AG08395 (cell line): ENCODE measurements at regions not wholly inside any gene's neighbourhood (a gene's known extent, or its start where the extent isn't known, plus 50 kb on each side); places are given as distances from the start of the nearest gene placed in this dataset.

Experiments
- DNase-seq: peaks from one replicate; pipeline ENCODE4 v3.0.0; 2012; ENCODE audit warnings: mixed read lengths, low spot score

DNA sequence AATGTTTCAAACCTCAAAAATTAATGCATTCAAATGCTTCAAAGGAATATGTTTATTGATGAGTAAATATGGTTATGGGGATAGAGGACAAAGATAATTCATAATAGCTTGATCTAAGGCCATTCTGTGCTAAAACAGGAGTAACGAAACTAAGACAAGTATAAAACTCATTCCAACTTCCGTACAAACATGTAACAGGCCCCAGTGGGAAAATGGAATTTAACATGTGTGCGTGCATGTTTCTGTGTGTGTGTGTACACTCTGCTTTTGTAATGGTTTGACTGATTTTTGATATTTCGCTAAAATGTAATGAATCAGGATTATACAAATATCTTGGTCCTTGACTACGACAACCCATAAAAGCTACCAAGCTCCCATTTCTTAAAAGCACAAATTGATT is 91.0 kb downstream of the KLF12 start:
- no peak for DNase-seq

DNA sequence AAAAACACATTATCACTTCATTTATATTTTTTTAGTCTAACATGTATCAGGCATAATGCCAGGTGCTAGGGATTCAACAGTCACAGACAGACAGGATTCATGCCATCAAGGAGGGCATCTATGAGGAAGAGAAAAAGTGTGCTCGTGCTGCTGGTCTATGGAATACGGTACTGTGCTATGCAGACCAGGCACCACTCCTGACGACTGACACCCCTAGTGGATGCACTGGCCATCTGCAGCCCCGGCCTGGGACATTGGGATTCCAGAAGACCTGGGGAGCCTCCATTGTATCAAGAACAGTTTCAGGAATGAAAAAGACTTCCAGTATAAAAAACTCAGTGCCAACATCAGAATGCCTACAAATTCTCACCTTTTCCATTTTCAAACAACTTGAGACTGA is 94.0 kb downstream of the KLF12 start:
- DNase-seq: no peak

DNA sequence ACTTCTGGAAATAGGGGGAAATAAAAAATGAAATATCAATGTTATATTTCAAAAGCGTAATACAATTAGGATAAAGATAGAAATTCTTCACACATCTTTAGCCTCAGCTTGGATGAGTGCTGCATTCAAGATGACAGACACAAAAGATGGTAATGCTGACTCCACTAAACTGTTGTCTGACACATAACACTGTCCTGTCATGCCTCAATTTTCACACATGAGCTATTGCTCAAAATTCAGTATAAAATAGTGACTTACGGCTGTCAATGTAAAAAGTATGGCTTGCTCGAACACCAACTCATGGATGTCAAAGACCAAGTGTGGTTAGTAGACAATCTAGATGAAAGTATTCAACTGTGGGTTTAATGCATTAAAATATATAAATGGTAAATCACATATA is 94.5 kb downstream of the KLF12 start:
- DNase-seq: no peak

DNA sequence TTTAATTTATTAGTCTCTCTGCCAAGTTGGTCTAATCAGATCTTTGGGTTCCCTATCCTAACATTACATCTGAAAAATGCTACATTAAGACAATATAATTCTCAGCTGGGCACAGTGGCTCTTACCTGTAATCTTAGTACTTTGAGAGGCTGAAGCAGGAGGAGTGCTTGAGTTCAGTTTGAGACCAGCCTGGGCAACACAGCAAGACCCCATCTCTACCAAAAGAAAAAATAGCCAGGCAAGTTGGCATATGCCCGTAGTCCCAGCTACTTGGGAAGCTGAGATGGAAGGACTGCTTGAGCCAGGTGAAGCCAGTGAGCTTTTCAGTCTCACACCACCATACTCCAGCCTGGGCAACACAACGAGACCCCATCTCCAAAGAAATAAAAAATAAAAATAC is 95.0 kb downstream of the KLF12 start:
- DNase-seq: no peak

DNA sequence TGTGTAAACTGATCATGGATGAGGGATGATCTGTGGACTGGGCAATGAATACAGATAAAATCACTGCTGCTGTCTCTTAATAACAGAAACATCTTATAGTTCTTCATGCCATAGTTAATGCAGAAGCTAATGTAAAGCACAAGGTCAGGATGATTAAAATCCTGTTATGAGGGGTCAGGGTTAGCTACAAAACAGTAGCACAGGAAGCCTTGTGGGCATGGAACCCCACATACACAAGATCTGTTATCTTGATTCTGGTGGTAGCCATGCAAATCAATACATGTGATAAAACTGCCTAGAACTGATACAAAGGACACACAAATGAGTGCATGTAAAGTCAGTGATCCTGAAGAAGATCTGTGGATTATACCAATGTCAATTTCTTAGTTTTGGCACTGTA is 96.4 kb downstream of the KLF12 start:
- DNase-seq: no peak

DNA sequence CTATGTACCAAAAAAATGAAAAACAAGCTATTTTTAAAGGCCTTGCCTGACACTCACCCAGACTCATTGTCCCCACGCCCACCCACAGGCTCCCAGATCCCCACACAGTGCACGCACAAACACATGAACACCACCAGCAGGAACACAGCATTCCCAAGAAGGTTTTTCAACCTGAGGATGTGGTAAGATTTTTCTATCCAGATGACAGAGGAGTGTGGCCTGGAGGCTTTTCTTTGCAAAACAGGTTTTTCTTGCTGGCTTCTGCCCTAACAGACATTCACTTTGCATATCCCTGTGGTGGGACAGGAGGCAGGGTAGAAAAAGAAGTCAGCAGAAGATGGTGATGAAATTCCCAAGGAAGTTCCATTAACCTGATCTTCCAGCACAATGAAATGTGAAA is 97.8 kb downstream of the KLF12 start:
- no peak for DNase-seq

DNA sequence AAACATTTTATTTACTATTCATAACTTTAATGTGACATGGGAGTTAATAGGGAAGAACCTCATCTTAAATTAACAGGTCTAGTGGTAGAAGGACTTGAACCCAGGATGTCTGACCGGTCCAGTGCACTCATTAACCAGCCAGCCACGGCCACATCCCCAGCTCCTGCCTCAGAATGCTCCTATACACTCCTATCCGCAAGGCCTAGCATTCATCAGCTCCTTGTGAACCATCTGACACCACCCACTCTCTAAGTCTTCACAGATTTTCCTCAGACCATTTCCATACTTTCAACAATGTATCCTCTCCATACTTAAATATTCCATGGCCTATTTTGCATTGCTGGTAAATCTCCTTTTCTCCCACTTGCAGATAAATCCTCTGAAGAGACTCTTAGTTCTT is 98.3 kb downstream of the KLF12 start:
- DNase-seq: no peak

DNA sequence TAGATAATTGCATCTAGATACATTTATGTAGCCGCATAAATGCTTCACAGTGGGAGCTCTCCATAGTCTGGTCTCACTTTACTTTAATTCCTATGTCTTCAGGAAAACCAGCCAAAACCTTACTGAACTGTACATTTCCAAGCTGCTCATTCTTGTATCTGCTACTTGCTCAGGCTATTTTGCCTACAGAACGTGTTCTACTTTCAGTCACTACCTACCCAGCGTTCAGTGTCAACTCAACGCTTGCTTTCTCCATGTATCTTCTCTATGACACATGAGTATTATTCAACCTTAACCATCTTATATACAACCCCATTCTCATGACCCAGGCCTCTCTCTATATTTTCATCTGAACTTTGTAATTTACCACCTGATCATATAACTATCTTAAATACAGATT is 101.9 kb downstream of the KLF12 start:
- no peak for DNase-seq

DNA sequence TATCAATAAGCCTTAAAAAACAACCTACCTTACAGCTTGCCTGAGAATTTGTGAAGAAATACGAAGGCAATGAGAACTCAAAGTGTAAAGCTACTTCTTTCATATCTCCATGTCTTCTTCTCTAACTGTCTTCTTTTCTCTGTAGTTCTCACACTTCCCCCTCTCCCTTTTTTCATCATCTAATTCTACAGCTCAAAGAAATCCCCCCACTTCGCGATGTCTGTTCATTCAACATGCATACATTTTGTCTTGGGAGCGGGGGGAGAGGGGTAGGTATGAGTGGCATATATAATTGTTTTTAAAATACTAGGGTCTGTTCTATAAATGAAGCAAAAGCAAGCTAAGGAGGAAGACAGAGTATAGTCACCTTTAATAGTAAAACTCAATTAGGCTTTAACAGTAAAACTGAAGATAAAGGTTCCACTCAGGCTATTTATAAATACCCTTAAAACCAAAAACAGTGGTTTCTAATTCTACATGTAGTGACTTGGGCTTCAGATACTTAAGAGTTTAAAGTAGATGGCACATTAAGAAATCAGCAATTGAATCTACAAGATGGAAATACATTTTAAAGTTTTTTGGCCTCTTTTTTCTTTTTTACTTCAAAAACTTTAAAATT is 106.9 kb downstream of the KLF12 start:
- no peak for DNase-seq

DNA sequence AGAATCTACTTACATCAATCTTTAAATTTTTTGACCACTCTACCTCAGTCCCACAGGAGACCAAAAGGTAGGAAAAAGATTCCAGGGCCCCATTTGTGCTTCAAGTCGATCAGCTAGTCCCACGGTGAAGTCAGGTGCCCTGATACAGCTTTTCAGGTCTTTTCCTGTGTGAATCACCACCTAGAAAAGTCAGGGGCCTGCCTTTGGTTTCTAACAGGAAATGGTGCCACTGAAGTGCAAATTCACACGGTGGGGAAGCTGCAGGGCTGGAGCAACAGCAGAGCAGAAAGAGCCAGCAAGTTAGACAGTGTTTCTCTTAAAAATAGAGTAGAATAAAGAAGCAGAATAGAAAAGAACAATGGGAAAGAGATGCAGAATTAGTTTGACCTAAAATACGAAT is 107.5 kb downstream of the KLF12 start:
- DNase-seq: no peak

DNA sequence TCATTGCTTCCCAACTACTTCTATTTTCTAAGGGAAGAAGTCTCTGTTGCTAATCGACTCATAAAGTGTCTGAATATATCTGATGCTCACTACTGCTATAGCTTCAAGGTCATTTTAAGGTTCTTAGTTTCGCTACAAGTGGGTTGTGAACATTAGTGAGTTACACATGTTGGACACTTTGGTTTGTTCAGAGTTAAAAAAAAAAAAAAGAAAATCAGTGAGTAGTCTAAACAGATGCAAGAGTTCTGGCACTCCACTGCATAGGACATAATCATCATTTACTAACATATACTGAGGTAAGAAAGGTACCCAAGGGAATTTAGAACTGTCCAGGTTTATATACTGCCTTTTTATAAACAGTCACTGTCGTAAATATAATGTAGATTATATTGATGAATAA is 108.8 kb downstream of the KLF12 start:
- DNase-seq: no peak

DNA sequence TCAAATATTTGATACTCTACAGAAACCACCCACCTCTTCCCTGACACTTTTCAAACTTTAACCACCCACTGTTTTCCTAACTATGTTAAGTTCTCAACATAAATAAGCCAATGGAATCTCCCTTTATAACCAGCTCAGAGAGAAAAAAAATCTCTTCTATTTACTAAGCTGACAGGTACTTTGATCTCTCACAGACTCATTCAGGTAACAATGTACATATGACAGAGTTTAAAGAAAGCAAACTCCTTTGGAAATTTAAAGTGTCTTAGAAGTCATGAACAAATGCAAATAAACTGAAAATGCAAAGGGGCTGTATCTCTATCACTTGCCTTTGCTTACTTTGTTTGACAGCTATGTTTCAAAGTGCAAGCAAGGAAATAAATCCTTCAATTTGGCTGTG is 109.3 kb downstream of the KLF12 start:
- no peak for DNase-seq

DNA sequence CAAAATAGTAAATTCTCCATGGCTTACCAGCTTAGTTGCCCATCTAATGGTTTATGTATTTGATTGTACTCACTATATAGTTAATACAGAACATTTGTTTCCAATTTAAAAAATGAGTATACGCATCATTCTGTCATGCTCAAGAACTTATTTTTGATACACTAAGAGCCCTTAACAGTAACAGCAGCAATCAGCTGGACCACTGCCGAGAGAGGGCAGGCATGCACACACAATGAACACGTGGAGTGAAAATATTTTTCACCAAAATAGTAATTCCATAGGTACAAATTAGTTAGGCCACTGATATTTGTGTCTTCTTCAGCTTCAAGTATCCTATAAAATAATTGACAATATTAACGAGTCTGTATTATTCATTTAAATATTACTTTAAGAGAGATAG is 109.9 kb downstream of the KLF12 start:
- DNase-seq: no peak

DNA sequence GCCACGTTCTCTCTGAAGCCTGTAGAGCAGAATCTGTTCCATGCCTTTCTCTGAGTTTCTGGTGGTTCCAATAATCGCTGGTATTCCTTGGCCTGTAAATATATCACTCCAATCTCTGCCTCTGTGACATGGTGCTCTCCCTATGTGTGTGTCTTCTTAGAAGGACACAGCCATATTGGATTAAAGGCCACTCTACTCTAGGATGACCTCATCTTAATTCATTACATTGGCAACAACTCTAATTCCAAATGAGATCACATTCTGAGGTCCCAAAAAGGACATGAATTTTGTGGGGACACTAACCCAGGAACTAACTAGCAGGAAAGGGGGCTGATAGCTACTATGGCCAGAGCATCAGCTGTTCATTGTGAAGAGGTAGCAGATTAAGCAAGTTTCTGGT is 110.7 kb downstream of the KLF12 start:
- DNase-seq: no peak

DNA sequence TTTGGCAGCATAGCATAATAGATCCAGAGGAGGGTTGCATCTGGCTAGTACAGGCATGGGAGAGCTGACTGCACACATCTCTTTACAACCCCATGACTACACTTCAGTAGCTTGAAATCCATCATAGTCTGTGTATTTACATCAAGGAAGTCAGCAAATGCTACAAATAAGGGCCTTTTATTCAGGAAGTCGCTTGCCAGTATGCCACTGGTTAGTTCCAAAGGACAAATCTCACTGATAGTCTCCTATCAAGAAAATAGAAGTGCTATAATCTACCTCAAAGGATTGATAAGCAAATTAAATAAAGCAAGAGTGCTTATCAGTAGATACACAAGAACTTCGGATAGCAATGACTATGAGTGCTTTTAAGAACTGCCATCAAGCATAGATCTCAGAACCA is 112.7 kb downstream of the KLF12 start:
- DNase-seq: no peak

DNA sequence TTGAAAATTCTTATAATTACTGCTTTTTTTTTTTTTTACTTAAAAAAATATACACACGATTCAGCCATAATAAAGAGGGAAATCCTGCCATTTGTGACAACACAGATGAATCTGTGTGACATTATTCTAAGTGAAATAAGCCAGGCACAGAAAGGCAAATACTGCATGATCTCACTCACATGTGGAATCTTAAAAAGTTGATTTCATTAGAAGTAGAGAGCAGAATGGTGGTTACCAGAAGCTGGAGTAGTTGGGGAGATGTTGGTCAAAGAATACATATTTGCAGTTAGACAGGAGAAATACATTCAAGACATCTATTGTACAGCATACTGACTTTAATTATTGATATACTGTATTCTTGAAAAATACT is 116.2 kb downstream of the KLF12 start:
- no peak for DNase-seq

DNA sequence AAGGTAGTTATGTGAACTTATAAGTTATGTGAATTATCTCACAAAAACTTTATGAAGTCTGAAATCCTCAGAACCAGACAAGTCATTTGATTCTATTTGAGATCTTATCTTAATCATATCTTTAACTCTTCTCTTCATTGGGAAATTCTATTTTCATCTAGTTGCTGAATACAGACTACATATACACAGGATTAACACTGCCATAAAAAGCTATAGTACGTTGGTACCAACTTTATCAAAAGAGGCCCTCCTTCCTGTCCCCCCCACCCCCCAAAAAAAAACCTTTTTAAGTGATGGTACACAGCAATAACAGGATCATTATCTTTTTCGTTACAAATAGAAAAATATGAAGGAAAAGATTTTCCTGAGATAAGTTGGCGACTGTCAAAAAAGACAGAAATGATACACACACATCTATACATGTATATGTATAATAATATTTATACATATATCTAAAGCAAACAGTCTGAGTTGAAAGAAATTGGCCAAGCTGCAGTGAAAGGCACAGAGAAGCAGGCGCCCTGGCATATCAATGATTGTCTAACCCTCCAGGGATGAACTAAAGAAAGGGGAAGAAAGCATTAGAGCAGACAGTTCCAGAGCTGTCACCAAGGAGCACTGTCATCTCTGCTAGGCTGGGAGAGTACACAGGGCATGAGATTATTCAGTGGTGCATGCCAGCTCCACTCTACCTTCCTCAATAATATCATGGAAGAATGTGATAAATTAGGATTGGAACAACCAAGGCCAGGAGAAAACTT is 116.7 kb downstream of the KLF12 start:
- DNase-seq: no peak

DNA sequence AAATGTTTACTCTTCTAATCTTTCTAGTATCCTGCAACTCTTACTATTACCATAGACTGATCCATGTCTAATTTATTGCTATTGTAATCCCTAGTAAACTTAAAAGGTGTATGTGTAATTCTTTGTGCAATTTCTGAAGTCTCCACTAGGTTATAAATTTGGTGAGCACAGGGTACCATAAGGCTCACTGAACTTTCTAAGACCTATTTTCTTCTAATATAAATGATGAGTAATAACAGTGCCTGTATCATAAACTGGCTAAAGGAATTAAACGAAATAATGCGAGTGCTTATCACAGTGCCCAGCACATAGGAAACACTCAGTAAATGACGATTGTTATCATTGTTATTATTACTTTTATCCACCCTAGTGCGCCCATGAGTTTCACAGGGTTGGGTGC is 119.1 kb downstream of the KLF12 start:
- no peak for DNase-seq

DNA sequence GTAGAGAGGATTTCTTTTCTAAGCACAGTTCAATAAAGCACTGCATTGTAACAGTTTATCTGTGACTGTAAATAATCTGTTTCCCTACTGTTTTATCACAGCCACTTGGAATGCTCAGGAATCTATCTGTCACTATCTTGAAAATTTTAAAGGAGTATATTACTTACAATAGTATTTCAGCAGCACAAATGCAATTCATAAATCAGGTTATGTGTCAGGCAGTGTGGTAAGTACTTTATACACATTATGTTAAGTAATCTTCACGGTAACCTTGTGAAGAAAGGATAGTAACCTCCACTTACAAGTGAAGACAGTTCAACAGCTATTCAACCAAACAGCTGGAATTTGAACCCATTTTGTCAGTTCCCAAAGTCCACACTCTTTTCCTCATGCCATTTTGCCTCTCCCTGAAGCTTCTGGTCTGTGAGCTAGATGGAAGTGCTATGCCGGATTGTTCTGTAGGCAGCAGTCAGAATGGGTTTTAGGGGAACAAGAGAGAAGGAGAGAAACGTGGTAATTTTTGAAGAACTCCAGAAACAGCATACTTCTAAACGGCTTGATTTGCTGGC is 125.0 kb downstream of the KLF12 start:
- no peak for DNase-seq

DNA sequence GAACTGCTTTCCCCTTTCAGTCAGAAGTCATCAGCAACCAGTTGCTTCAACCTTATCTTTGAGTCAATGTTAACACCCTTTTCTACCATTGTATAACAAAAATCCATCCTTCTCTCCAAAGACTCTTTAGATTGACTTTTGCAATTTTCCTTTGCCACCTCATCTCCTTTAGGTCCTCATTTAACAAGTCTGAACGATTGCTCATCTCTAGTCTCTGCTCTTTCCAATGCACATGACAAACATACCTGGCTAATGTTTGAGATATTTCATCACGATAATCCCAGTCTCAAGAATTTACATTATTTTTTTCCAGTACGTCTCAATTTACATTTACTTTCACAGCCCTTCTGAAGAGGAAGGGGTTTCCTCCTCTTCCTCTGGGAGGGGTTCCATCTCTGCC is 127.5 kb downstream of the KLF12 start:
- no peak for DNase-seq

DNA sequence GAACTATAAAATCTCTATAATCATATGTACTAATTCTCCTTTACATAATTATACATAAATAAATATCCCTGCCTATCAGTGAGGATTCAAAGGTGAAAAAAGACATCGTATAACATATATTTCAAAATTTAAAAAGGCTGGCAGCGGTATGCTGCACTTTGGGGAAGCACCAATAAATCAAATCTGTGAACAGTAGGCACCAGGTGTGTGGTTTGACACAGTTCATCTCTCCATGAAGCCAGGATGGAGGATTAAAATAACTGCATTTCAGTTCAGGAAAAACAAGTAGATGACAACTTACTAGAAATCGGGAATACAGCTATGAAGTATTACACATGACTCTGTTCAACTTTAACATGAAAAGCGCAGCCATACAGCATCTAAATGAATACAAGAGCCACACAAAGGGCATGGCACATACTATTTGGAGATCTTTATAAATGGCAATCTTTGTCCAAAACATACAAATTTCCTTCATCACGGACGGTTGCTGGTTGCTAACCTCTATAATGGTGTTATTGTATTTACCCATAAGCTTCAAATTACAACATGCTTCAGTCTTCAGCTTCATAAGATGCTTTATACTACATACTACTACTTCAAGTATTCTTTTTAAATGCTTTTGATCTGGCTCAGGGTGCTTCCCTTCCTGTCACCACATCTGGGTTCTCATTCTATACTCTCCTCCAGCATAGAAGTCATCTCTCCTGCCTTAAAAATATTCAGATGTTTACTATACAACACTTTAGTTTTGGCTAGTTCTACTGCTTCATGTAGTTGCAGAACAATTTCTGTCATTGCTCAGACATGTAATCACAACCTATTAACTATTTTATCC is 128.7 kb downstream of the KLF12 start:
- DNase-seq: no peak

DNA sequence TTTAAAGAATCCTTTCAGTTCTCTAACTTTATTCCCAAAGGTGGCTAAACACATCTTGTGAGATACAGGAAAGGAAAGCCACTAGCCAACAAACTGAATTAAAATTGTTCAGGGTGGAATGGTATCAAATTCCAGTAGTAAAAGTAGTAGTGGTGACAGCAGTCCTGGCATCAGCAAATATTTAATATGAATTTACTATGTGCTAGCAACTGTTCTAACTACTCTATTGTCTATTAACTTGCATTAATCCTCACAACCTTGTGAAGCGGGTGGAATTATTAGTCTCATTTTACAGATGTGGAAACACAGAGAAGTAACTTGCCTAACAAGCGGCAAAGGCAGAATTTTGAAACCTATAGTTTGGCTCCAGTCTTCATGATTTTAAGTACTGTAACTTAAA is 130.1 kb downstream of the KLF12 start:
- DNase-seq: no peak

DNA sequence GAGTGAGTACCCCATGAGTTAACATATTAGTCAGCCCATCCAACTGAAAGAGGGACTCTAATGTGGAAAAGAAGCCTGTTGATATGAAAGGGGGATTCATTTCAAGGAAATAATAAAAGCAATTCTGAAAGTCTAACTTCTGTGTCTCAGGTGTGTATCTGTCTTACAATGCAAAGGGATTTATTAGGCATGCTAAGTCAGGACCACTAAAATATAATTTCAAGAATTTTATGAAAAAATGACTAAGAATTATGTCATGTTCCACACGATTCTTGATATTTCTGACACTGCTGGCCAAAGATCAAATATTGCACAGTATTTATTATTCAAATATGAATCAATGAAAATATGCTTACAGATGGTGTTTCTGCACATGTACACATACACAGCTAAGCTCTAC is 130.8 kb downstream of the KLF12 start:
- DNase-seq: no peak
